ENCODE measurements at regions not wholly inside any gene's neighbourhood (a gene's known extent, or its start where the extent isn't known, plus 50 kb on each side); places are given as distances from the start of the nearest gene placed in this dataset.

GRCh38 chr1:217244971-217245370 lies 385.9 kb downstream of the GPATCH2 start:
- peaks cover 0 to 2% (median 0%) of the 10 kb centered on the region in 4 donors for H3K27me3 ChIP-seq (ENCODE audit: control insufficient read depth in 4 of 4, insufficient read depth in 4 of 4, low read length in 3 of 4)
- H3K9me3 ChIP-seq (ENCODE audit: control insufficient read depth in 4 of 4, low read length in 3 of 4) = peaks cover 0 to 6% (median 3%) of the 10 kb centered on the region in 4 donors
- WGBS = 73% methylated on average over 5 of the region's 5 CpGs
- TF ChIP-seq SP1 (IDR thresholded peaks at IDR 0.05) = no peak
- no peak for TF ChIP-seq TAF1 (conservative IDR thresholded peaks at IDR 0.05)
- no peak for TF ChIP-seq EGR1 (IDR thresholded peaks at IDR 0.05; ENCODE audit: low read depth in 2 of 2)
- TF ChIP-seq ATF3 (IDR thresholded peaks at IDR 0.05) = no peak
- TF ChIP-seq ZBTB33 (IDR thresholded peaks at IDR 0.05) = no peak
- no peak for TF ChIP-seq GABPA (IDR thresholded peaks at IDR 0.05 in 1 of 2, conservative IDR thresholded peaks at IDR 0.05 in 1 of 2)
- TF ChIP-seq NR2F2 (IDR thresholded peaks at IDR 0.05) = no peak
- H3K4me1 ChIP-seq (ENCODE audit: control insufficient read depth in 4 of 4, insufficient read depth in 4 of 4, low read length in 3 of 4) = no peaks in the 10 kb centered on the region
- H3K27ac ChIP-seq (ENCODE audit: low read depth in 1 of 2, low read length in 2 of 2) = no peak overlapping the region
- no peak for DNase-seq (ENCODE audit: low spot score)
- no peak overlapping the region for H3K9ac ChIP-seq (ENCODE audit: low read depth in 1 of 2, low read length in 2 of 2)
- no peaks in the 10 kb centered on the region for H3K36me3 ChIP-seq (ENCODE audit: control insufficient read depth in 4 of 4, insufficient read depth in 3 of 4, low read depth in 1 of 4, low read length in 3 of 4)
- H3K4me3 ChIP-seq (ENCODE audit: low read depth in 1 of 3, low read length in 3 of 3) = no peak overlapping the region

- peaks cover 0 to 2% (median 0%) of the 10 kb centered on the region in 4 donors for H3K27me3 ChIP-seq (ENCODE audit: control insufficient read depth in 4 of 4, insufficient read depth in 4 of 4, low read length in 3 of 4)
- peaks cover 0 to 3% (median 0%) of the 10 kb centered on the region in 4 donors for H3K9me3 ChIP-seq (ENCODE audit: control insufficient read depth in 4 of 4, low read length in 3 of 4)
- no peak overlapping the region for H3K4me3 ChIP-seq (ENCODE audit: low read depth in 1 of 3, low read length in 3 of 3)
- H3K27ac ChIP-seq (ENCODE audit: low read depth in 1 of 2, low read length in 2 of 2) = no peak overlapping the region
- H3K4me1 ChIP-seq (ENCODE audit: control insufficient read depth in 4 of 4, insufficient read depth in 4 of 4, low read length in 3 of 4) = no peaks in the 10 kb centered on the region
- 49% methylated on average over 2 of the region's 2 CpGs for WGBS
- no peaks in the 10 kb centered on the region for H3K36me3 ChIP-seq (ENCODE audit: control insufficient read depth in 4 of 4, insufficient read depth in 3 of 4, low read depth in 1 of 4, low read length in 3 of 4)
- no peak for TF ChIP-seq ATF3 (IDR thresholded peaks at IDR 0.05)
- no peak for TF ChIP-seq YY1 (IDR thresholded peaks at IDR 0.05)
- TF ChIP-seq HNF4A (conservative IDR thresholded peaks at IDR 0.05) = no peak
- no peak for DNase-seq (ENCODE audit: low spot score)
- no peak overlapping the region for H3K9ac ChIP-seq (ENCODE audit: low read depth in 1 of 2, low read length in 2 of 2)
These were observed 390.2 kb downstream of the GPATCH2 start for GRCh38 chr1:217240656-217241055.

- Histone ChIP-seq H3K27ac (ENCODE audit: low read depth in 1 of 2, low read length in 2 of 2) (no peak overlapping the region), H3K4me1 (ENCODE audit: control insufficient read depth in 4 of 4, insufficient read depth in 4 of 4, low read length in 3 of 4) (no peaks in the 10 kb centered on the region), H3K36me3 (ENCODE audit: control insufficient read depth in 4 of 4, insufficient read depth in 3 of 4, low read depth in 1 of 4, low read length in 3 of 4) (no peaks in the 10 kb centered on the region), H3K9me3 (ENCODE audit: control insufficient read depth in 4 of 4, low read length in 3 of 4) (no peaks in the 10 kb centered on the region), H3K9ac (ENCODE audit: low read depth in 1 of 2, low read length in 2 of 2) (no peak overlapping the region), H3K4me3 (ENCODE audit: low read depth in 1 of 3, low read length in 3 of 3) (no peak overlapping the region), H3K27me3 (ENCODE audit: control insufficient read depth in 4 of 4, insufficient read depth in 4 of 4, low read length in 3 of 4) (no peaks in the 10 kb centered on the region)
- DNase-seq (ENCODE audit: low spot score) = no peak
- no peak for TF ChIP-seq HNF4A (conservative IDR thresholded peaks at IDR 0.05)
- TF ChIP-seq SP1 (IDR thresholded peaks at IDR 0.05) = no peak
- no peak for TF ChIP-seq REST (IDR thresholded peaks at IDR 0.05)
- no peak for TF ChIP-seq CTCF (IDR thresholded peaks at IDR 0.05; ENCODE audit: low read depth, low read length, missing input control)
- TF ChIP-seq HNF4G (IDR thresholded peaks at IDR 0.05) = no peak
- TF ChIP-seq NR2F2 (IDR thresholded peaks at IDR 0.05) = no peak
- TF ChIP-seq RAD21 (IDR thresholded peaks at IDR 0.05) = no peak
- TF ChIP-seq TAF1 (conservative IDR thresholded peaks at IDR 0.05) = no peak
- no peak for TF ChIP-seq FOXA2 (IDR thresholded peaks at IDR 0.05)
- TF ChIP-seq RXRA (IDR thresholded peaks at IDR 0.05) = no peak
- no peak for TF ChIP-seq ATF3 (IDR thresholded peaks at IDR 0.05)
- no peak for TF ChIP-seq FOXA1 (IDR thresholded peaks at IDR 0.05)
- TF ChIP-seq JUND (IDR thresholded peaks at IDR 0.05) = no peak
- no peak for TF ChIP-seq ZBTB33 (IDR thresholded peaks at IDR 0.05)
- no peak for TF ChIP-seq EGR1 (IDR thresholded peaks at IDR 0.05; ENCODE audit: low read depth in 2 of 2)
These were observed 391.9 kb downstream of the GPATCH2 start for GRCh38 chr1:217238945-217239344.
